BLaER1 treated with 17β-estradiol and CSF1 and Interleukin-3, amounts not matched to agents 10 nM and 100 nM (cell line): ENCODE measurements at regions not wholly inside any gene's neighbourhood (a gene's known extent, or its start where the extent isn't known, plus 50 kb on each side); places are given as distances from the start of the nearest gene placed in this dataset.

ENCODE experiments used
- H3K27ac ChIP-seq, 11 experiments: shearing (Covaris generic); formaldehyde crosslinking; 2 replicates each; pipeline ENCODE4 v1.8.1; 2022
- H3K27me3 ChIP-seq, 11 experiments: shearing (Covaris generic); formaldehyde crosslinking; 2 replicates each; pipeline ENCODE4 v1.8.1; 2022
- H3K36me3 ChIP-seq, 11 experiments: shearing (Covaris generic); formaldehyde crosslinking; 2 replicates each; pipeline ENCODE4 v1.8.1; 2022
- H3K4me1 ChIP-seq, 10 experiments: shearing (Covaris generic); formaldehyde crosslinking; 2 replicates each; pipeline ENCODE4 v1.8.1; 2022
- H3K4me2 ChIP-seq, 11 experiments: shearing (Covaris generic); formaldehyde crosslinking; 2 replicates each; pipeline ENCODE4 v1.8.1; 2022
- H3K4me3 ChIP-seq, 10 experiments: shearing (Covaris generic); formaldehyde crosslinking; 2 replicates each; pipeline ENCODE4 v1.8.1; 2022
- H3K9ac ChIP-seq, 11 experiments: shearing (Covaris generic); formaldehyde crosslinking; 2 replicates each; pipeline ENCODE4 v1.8.1; 2022
- H3K9me3 ChIP-seq, 11 experiments: shearing (Covaris generic); formaldehyde crosslinking; replicated peaks in 1 of 11; 2 replicates each; pipeline ENCODE4 v1.8.1; 2022
- H4K20me1 ChIP-seq, 11 experiments: shearing (Covaris generic); formaldehyde crosslinking; 2 replicates each; pipeline ENCODE4 v1.8.1; 2022
- Cebpa-rat ChIP-seq, 11 experiments: shearing (Covaris generic); IDR thresholded peaks; 2 replicates each; pipeline ENCODE4 v1.8.1; 2022

DNA sequence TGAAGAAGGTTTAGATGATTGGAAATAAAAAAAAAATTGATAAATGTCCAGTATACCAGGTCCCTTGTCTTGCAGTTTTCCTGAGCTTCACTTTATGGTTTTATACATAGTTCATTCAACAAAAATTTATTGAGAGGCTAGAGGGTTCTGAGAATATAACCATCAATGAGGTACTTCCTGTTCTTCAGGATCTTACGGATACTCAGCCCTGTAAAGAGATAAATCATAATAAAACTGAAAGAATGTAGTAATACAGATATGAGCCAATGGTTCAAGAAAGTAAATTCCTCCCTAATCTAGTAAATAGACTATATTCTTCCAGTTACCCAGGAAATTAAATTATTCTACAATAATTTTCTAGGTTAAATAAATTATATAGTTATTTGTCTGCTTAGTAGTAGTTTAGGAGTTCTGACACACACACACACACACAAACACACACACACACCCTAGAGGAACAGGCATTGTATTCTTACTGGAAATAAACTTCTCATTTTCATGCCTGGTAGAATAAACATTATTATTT lies 70.4 kb upstream of the HMCN1 start:
- Histone ChIP-seq H3K27me3 (no peaks in the 10 kb centered on the region), H3K27ac (no peak overlapping the region), H3K9ac (no peak overlapping the region), H4K20me1 (no peaks in the 10 kb centered on the region), H3K36me3 (no peaks in the 10 kb centered on the region), H3K4me2 (no peak overlapping the region), H3K4me3 (no peak overlapping the region), H3K4me1 (peaks cover 0 to 22% (median 0%) of the 10 kb centered on the region in 10 experiments; a peak in 7 of 20 replicates), H3K9me3 (peaks cover 0 to 16% (median 10%) of the 10 kb centered on the region in 11 experiments; a peak in 16 of 22 replicates)
- TF ChIP-seq Cebpa-rat (IDR thresholded peaks at IDR 0.05), result no peak

DNA sequence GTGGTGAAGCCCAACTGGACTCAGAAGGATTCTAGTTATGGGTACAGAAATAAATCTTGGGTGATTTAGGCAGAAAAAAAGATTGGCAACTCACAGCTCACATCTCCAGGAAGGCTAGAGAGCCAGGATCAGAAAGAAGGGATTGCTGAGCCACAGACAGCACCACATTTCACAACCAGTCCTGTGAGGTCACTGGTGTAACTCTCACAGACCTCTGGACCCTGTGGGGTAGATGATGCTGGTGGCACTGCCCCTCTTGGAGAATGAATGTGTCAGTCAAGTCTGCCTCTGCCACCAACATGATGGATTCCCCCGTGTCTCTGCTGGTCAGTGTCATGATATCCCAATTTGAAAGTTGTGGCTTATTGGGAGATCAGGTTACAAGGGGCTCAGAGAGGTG lies 70.9 kb upstream of the HMCN1 start:
- no peak overlapping the region for H3K4me3 ChIP-seq
- no peak overlapping the region for H3K9ac ChIP-seq
- H3K9me3 ChIP-seq, result peaks cover 0 to 16% (median 10%) of the 10 kb centered on the region in 11 experiments; a peak in 16 of 22 replicates
- peaks cover 0 to 22% (median 0%) of the 10 kb centered on the region in 10 experiments; a peak in 7 of 20 replicates for H3K4me1 ChIP-seq
- 0 out of 22 replicates have a peak overlapping the region, but pooled peaks of 1 of the 11 experiments have one; percentile 16 for H3K4me2 ChIP-seq
- no peaks in the 10 kb centered on the region for H3K27me3 ChIP-seq
- no peak overlapping the region for H3K27ac ChIP-seq
- TF ChIP-seq Cebpa-rat (IDR thresholded peaks at IDR 0.05), result no peak
- no peaks in the 10 kb centered on the region for H4K20me1 ChIP-seq
- H3K36me3 ChIP-seq, result no peaks in the 10 kb centered on the region

DNA sequence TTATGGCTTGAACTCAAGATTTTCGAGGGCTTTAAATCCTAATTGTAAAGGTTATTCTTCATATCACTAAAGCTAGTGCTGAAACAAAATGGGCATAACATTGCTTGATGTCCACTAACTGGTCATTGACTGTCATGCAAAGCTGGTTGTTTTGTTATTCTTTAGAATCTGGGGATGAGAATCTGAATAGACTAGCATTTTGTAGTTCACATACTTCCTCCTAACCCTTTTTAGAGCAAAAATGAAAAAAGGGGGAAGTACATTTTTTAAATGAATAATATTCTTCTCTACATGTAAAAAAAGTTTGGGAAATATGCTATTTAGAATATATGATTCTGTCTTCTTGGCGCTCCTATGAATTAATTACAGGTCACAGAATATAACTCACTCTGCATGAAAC lies 72.2 kb upstream of the HMCN1 start:
- peaks cover 0 to 22% (median 0%) of the 10 kb centered on the region in 10 experiments; a peak in 7 of 20 replicates for H3K4me1 ChIP-seq
- H3K4me2 ChIP-seq, result peak overlapping the region in 3 of 11 experiments; percentile 48 to 83 (median 62); a peak in 6 of 22 replicates
- H3K9ac ChIP-seq, result 0 out of 22 replicates have a peak overlapping the region, but pooled peaks of 1 of the 11 experiments have one; percentile 9
- H3K4me3 ChIP-seq, result no peak overlapping the region
- H3K36me3 ChIP-seq, result no peaks in the 10 kb centered on the region
- TF ChIP-seq Cebpa-rat (IDR thresholded peaks at IDR 0.05), result no peak
- H3K27me3 ChIP-seq, result no peaks in the 10 kb centered on the region
- no peaks in the 10 kb centered on the region for H4K20me1 ChIP-seq
- peaks cover 0 to 16% (median 10%) of the 10 kb centered on the region in 11 experiments; a peak in 16 of 22 replicates for H3K9me3 ChIP-seq
- H3K27ac ChIP-seq, result peak overlapping the region in 3 of 11 experiments; percentile 45 to 55 (median 53); a peak in 4 of 22 replicates

DNA sequence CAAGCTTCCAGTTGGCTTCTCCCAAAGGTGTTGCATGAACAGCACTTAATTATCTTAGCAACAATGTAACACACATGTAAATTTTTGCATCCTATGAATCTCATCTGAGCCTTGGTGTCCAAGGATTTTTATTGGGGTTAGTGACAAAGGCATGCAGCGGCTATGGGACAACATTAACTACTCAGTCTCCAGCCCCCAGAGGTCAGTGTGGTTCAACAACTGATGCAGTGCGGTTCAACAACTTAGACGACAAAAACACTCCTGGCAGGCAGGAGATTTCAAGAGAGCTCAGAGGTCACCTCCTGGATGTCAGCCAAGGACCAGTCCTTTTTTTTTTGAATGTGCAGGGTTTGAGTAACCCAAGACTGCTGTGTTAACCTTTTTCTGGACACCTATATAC lies 77.5 kb upstream of the HMCN1 start:
- H3K27ac ChIP-seq, result no peak overlapping the region
- TF ChIP-seq Cebpa-rat (IDR thresholded peaks at IDR 0.05), result no peak
- H3K36me3 ChIP-seq, result no peaks in the 10 kb centered on the region
- H4K20me1 ChIP-seq, result no peaks in the 10 kb centered on the region
- no peak overlapping the region for H3K4me2 ChIP-seq
- no peak overlapping the region for H3K4me3 ChIP-seq
- H3K27me3 ChIP-seq, result no peaks in the 10 kb centered on the region
- no peak overlapping the region for H3K9ac ChIP-seq
- H3K4me1 ChIP-seq, result peaks cover 0 to 7% (median 0%) of the 10 kb centered on the region in 10 experiments; a peak in 7 of 20 replicates
- peaks cover 0 to 8% (median 0%) of the 10 kb centered on the region in 11 experiments; a peak in 4 of 22 replicates for H3K9me3 ChIP-seq

GRCh38 chr1:185654952-185655314 lies 79.3 kb upstream of the HMCN1 start:
- Histone ChIP-seq H3K9ac (no peak overlapping the region), H3K27ac (no peak overlapping the region), H3K36me3 (no peaks in the 10 kb centered on the region), H4K20me1 (no peaks in the 10 kb centered on the region), H3K4me2 (no peak overlapping the region), H3K4me1 (no peaks in the 10 kb centered on the region), H3K4me3 (no peak overlapping the region), H3K27me3 (no peaks in the 10 kb centered on the region), H3K9me3 (peaks cover 0 to 8% (median 0%) of the 10 kb centered on the region in 11 experiments; a peak in 4 of 22 replicates)
- TF ChIP-seq Cebpa-rat (IDR thresholded peaks at IDR 0.05), result no peak

DNA sequence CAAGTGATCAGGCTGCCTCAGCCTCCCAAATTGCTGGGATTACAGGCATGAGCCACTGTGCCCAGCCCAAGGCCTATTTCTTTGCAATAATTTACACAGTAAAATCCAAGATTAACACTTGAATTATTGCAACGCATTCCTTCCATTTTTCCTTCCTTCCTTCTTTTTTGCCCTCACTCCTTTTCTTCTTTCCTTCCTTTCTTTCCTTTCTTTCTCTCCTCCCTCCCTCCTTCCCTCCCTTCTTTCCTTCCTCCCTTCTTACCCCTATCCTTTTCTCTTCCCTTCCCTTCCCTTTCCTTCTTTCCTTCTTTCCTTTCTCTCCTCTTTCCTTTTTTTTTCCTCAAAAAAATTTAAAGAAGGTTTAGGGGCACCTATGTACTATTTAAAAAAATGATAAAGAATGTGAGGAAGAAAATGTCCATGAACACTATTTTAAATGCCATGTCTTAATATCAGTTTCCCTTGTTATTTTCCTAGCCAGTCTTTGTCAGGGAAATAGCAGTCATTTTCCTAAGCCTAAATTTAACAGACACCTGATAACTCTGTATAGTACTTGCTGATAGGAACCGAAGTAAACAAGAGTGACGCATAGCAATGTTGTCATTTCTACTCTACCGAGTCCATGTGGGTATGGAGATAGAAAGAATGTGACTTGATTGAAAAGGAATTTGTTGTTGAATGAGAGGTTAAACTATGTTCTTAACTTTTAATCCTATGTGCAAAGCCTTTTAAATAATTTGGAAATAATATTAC lies 79.8 kb upstream of the HMCN1 start:
- Histone ChIP-seq H3K27ac (no peak overlapping the region), H3K36me3 (no peaks in the 10 kb centered on the region), H4K20me1 (no peaks in the 10 kb centered on the region), H3K4me2 (no peak overlapping the region), H3K9me3 (peaks cover under 1 to 11% (median 3%) of the 10 kb centered on the region in 11 experiments; a peak in 16 of 22 replicates), H3K27me3 (no peaks in the 10 kb centered on the region), H3K4me1 (no peaks in the 10 kb centered on the region), H3K4me3 (no peak overlapping the region), H3K9ac (no peak overlapping the region)
- no peak for TF ChIP-seq Cebpa-rat (IDR thresholded peaks at IDR 0.05)

GRCh38 chr1:185653615-185654014 lies 80.6 kb upstream of the HMCN1 start:
- Histone ChIP-seq H3K9ac (no peak overlapping the region), H3K27me3 (no peaks in the 10 kb centered on the region), H3K27ac (no peak overlapping the region), H4K20me1 (no peaks in the 10 kb centered on the region), H3K4me1 (no peaks in the 10 kb centered on the region), H3K9me3 (peaks cover 8 to 18% (median 10%) of the 10 kb centered on the region in 11 experiments; a peak in 21 of 22 replicates), H3K36me3 (no peaks in the 10 kb centered on the region), H3K4me2 (no peak overlapping the region), H3K4me3 (no peak overlapping the region)
- no peak for TF ChIP-seq Cebpa-rat (IDR thresholded peaks at IDR 0.05)

DNA sequence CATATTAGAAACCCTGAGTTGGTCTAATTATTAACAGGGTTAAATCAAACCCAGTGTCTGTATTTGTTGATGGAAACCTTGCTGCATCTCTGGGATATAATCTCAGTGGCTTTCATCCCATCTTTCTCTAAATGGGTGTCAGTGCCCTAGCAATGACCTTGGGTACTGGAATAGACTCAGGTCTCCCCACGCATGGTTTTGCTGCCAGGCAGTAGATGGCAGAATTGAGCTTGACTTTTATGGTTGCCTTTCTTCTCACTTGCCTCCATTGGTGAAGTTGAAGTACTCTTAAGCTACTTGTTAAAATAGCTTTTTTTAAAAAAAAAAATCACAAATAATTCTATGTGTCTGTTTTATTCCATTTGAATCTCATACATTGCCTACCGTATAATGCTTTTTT lies 81.8 kb upstream of the HMCN1 start:
- Histone ChIP-seq H3K9ac (no peak overlapping the region), H3K27me3 (no peaks in the 10 kb centered on the region), H3K4me1 (no peaks in the 10 kb centered on the region), H3K36me3 (no peaks in the 10 kb centered on the region), H3K4me3 (no peak overlapping the region), H3K4me2 (no peak overlapping the region), H3K27ac (no peak overlapping the region), H4K20me1 (no peaks in the 10 kb centered on the region), H3K9me3 (peaks cover 8 to 28% (median 16%) of the 10 kb centered on the region in 11 experiments; a peak in 21 of 22 replicates)
- TF ChIP-seq Cebpa-rat (IDR thresholded peaks at IDR 0.05), result no peak

DNA sequence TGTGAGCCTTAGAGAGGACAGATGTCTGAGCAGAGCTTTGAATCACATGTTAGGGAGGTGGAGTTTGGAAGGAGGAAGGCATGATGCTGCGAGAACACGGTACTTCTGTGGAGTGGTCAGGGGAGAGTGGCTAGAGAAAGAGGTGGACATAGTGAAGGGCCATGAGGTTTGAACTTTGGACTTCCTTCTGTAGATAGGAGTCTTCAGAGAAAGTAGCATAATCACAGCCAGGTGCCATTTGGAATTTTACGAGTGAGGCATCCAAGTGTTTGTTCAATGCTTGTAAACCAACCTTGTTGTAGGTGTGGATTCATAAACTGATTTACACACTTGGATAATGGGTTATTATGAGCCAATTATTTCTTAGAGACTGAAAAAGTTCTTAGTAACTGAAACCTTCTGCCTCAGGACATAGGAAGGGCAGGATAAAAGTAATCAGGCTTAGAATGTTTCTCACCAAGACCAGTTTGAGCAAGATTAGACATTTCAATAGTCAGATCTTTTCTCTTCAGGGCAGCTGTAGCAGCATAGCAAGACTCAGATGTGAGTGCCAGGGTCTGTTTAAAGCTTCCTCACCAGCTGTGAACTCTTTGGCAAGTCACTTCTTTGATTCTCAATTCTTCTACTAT lies 83.5 kb upstream of the HMCN1 start:
- Histone ChIP-seq H3K9ac (no peak overlapping the region), H3K36me3 (no peaks in the 10 kb centered on the region), H3K4me3 (no peak overlapping the region), H3K4me2 (no peak overlapping the region), H3K27ac (no peak overlapping the region), H3K4me1 (no peaks in the 10 kb centered on the region), H3K27me3 (no peaks in the 10 kb centered on the region), H4K20me1 (no peaks in the 10 kb centered on the region), H3K9me3 (peaks cover 8 to 20% (median 16%) of the 10 kb centered on the region in 11 experiments; a peak in 20 of 22 replicates)
- no peak for TF ChIP-seq Cebpa-rat (IDR thresholded peaks at IDR 0.05)
